ENCODE measurements at regions not wholly inside any gene's neighbourhood (a gene's known extent, or its start where the extent isn't known, plus 50 kb on each side); places are given as distances from the start of the nearest gene placed in this dataset.

GRCh38 chr12:28700161-28700560, 448.9 kb upstream of the FAR2 start:
- peaks cover 8% of the 10 kb centered on the region for H3K27me3 Mint-ChIP-seq (ENCODE audit: insufficient read depth, unreplicated experiment)
- no peak overlapping the region for H3K27ac Mint-ChIP-seq (ENCODE audit: unreplicated experiment)
- no peaks in the 10 kb centered on the region for H3K4me1 Mint-ChIP-seq (ENCODE audit: low read depth, unreplicated experiment)
- TF ChIP-seq CTCF (IDR thresholded peaks at IDR 0.05; ENCODE audit: insufficient read depth in 1 of 2, low read depth in 1 of 2, low read length in 1 of 2, severe bottlenecking in 1 of 2, unreplicated experiment in 1 of 2): no peak
- no peaks in the 10 kb centered on the region for H3K9me3 Mint-ChIP-seq (ENCODE audit: unreplicated experiment)
- no peak for DNase-seq
- no peak overlapping the region for H3K4me3 Mint-ChIP-seq (ENCODE audit: unreplicated experiment)
- Histone ChIP-seq H3K9me3 (no peaks in the 10 kb centered on the region), H3K4me1 (no peaks in the 10 kb centered on the region), H3K4me3 (ENCODE audit: low read depth, low read length) (no peak overlapping the region), H3K36me3 (ENCODE audit: control insufficient read depth, insufficient read depth, low read length) (no peaks in the 10 kb centered on the region), H3K27me3 (replicated peaks; ENCODE audit: control insufficient read depth, insufficient read depth, low read length) (no peaks in the 10 kb centered on the region; the same call in 1 of the 2 replicates)
- BruUV-seq (replicated peaks): no TSS peak
- H3K36me3 Mint-ChIP-seq (ENCODE audit: insufficient read depth, unreplicated experiment): no peaks in the 10 kb centered on the region
- ChIA-PET CTCF (no interaction called here), POLR2A (no interaction called here)
- intact Hi-C loops (cut with micrococcal nuclease; ENCODE audit: unreplicated experiment): no loop called here

GRCh38 chr12:28704477-28705169, 444.5 kb upstream of the FAR2 start:
- no peak for TF ChIP-seq CTCF (IDR thresholded peaks at IDR 0.05; ENCODE audit: insufficient read depth in 1 of 2, low read depth in 1 of 2, low read length in 1 of 2, severe bottlenecking in 1 of 2, unreplicated experiment in 1 of 2)
- CTCF ChIA-PET: no interaction called here
- no peaks in the 10 kb centered on the region for H3K36me3 ChIP-seq (ENCODE audit: control insufficient read depth, insufficient read depth, low read length)
- Mint-ChIP-seq H3K4me1 (ENCODE audit: low read depth, unreplicated experiment) (no peaks in the 10 kb centered on the region), H3K36me3 (ENCODE audit: insufficient read depth, unreplicated experiment) (no peaks in the 10 kb centered on the region), H3K4me3 (ENCODE audit: unreplicated experiment) (no peak overlapping the region), H3K27ac (ENCODE audit: unreplicated experiment) (no peak overlapping the region), H3K9me3 (ENCODE audit: unreplicated experiment) (no peaks in the 10 kb centered on the region), H3K27me3 (ENCODE audit: insufficient read depth, unreplicated experiment) (peaks cover 6% of the 10 kb centered on the region)
- POLR2A ChIA-PET: no interaction called here
- intact Hi-C loops (cut with micrococcal nuclease; ENCODE audit: unreplicated experiment): no loop called here
- no peaks in the 10 kb centered on the region for H3K9me3 ChIP-seq
- H3K27me3 ChIP-seq (replicated peaks; ENCODE audit: control insufficient read depth, insufficient read depth, low read length): no peaks in the 10 kb centered on the region
- H3K4me1 ChIP-seq: no peaks in the 10 kb centered on the region
- no peak for DNase-seq
- no peak overlapping the region for H3K4me3 ChIP-seq (ENCODE audit: low read depth, low read length)
- no TSS peak for BruUV-seq (replicated peaks)

- Histone ChIP-seq H3K4me1 (no peaks in the 10 kb centered on the region), H3K27me3 (replicated peaks; ENCODE audit: control insufficient read depth, insufficient read depth, low read length) (no peaks in the 10 kb centered on the region), H3K36me3 (ENCODE audit: control insufficient read depth, insufficient read depth, low read length) (no peaks in the 10 kb centered on the region), H3K4me3 (ENCODE audit: low read depth, low read length) (no peak overlapping the region), H3K9me3 (no peaks in the 10 kb centered on the region)
- no peaks in the 10 kb centered on the region for H3K9me3 Mint-ChIP-seq (ENCODE audit: unreplicated experiment)
- H3K27ac Mint-ChIP-seq (ENCODE audit: unreplicated experiment): no peak overlapping the region
- CTCF ChIA-PET: interaction anchor here (0.5 kb wide), 1 partner anchor 1846 kb away, joined by 3 read pairs; no protein-coding TSS in a partner anchor
- H3K4me1 Mint-ChIP-seq (ENCODE audit: low read depth, unreplicated experiment): no peaks in the 10 kb centered on the region
- no peak for DNase-seq
- H3K27me3 Mint-ChIP-seq (ENCODE audit: insufficient read depth, unreplicated experiment): peaks cover 6% of the 10 kb centered on the region
- POLR2A ChIA-PET: no interaction called here
- no peak for TF ChIP-seq CTCF (IDR thresholded peaks at IDR 0.05; ENCODE audit: insufficient read depth in 1 of 2, low read depth in 1 of 2, low read length in 1 of 2, severe bottlenecking in 1 of 2, unreplicated experiment in 1 of 2)
- intact Hi-C loops (cut with micrococcal nuclease; ENCODE audit: unreplicated experiment): no loop called here
- no peak overlapping the region for H3K4me3 Mint-ChIP-seq (ENCODE audit: unreplicated experiment)
- BruUV-seq (replicated peaks): no TSS peak
- no peaks in the 10 kb centered on the region for H3K36me3 Mint-ChIP-seq (ENCODE audit: insufficient read depth, unreplicated experiment)
Measured at GRCh38 chr12:28708918-28709371, 440.1 kb upstream of the FAR2 start.
